ENCODE measurements at regions not wholly inside any gene's neighbourhood (a gene's known extent, or its start where the extent isn't known, plus 50 kb on each side); places are given as distances from the start of the nearest gene placed in this dataset.

GRCh38 chr6:14756340-14756739 lies 489.5 kb upstream of the JARID2 start:
- Histone ChIP-seq H3K4me3 (replicated peaks; ENCODE audit: insufficient read depth, low read length) (no peak overlapping the region), H3K27me3 (ENCODE audit: insufficient read depth, poor library complexity, severe bottlenecking) (no peaks in the 10 kb centered on the region), H3K27ac (replicated peaks) (no peak overlapping the region; the same call in 1 of the 2 replicates)
- DNase-seq (ENCODE audit: low read depth in 1 of 2, low spot score in 1 of 2) = no peak
- TF ChIP-seq REST (IDR thresholded peaks at IDR 0.05; ENCODE audit: insufficient replicate concordance, low read depth) (no peak), CTCF (IDR thresholded peaks at IDR 0.05; ENCODE audit: insufficient read depth, low read length) (no peak), SPI1 (IDR thresholded peaks at IDR 0.05; ENCODE audit: borderline replicate concordance, low read depth) (no peak), GABPA (IDR thresholded peaks at IDR 0.05; ENCODE audit: low read depth) (no peak), POLR2AphosphoS5 (IDR thresholded peaks at IDR 0.05; ENCODE audit: low read depth) (no peak)

GRCh38 chr6:14757014-14757413 lies 488.9 kb upstream of the JARID2 start:
- no peak for DNase-seq (ENCODE audit: low read depth in 1 of 2, low spot score in 1 of 2)
- Histone ChIP-seq H3K27ac (replicated peaks) (no peak overlapping the region), H3K27me3 (ENCODE audit: insufficient read depth, poor library complexity, severe bottlenecking) (no peaks in the 10 kb centered on the region), H3K4me3 (replicated peaks; ENCODE audit: insufficient read depth, low read length) (no peak overlapping the region)
- TF ChIP-seq SPI1 (IDR thresholded peaks at IDR 0.05; ENCODE audit: borderline replicate concordance, low read depth) = no peak
- TF ChIP-seq CTCF (IDR thresholded peaks at IDR 0.05; ENCODE audit: insufficient read depth, low read length) = no peak
- no peak for TF ChIP-seq POLR2AphosphoS5 (IDR thresholded peaks at IDR 0.05; ENCODE audit: low read depth)
- no peak for TF ChIP-seq REST (IDR thresholded peaks at IDR 0.05; ENCODE audit: insufficient replicate concordance, low read depth)
- no peak for TF ChIP-seq GABPA (IDR thresholded peaks at IDR 0.05; ENCODE audit: low read depth)

- DNase-seq (ENCODE audit: low read depth in 1 of 2, low spot score in 1 of 2) = no peak
- Histone ChIP-seq H3K27ac (replicated peaks) (no peak overlapping the region; the same call in 1 of the 2 replicates), H3K27me3 (ENCODE audit: insufficient read depth, poor library complexity, severe bottlenecking) (no peaks in the 10 kb centered on the region), H3K4me3 (replicated peaks; ENCODE audit: insufficient read depth, low read length) (no peak overlapping the region)
- TF ChIP-seq REST (IDR thresholded peaks at IDR 0.05; ENCODE audit: insufficient replicate concordance, low read depth) (no peak), POLR2AphosphoS5 (IDR thresholded peaks at IDR 0.05; ENCODE audit: low read depth) (no peak), GABPA (IDR thresholded peaks at IDR 0.05; ENCODE audit: low read depth) (no peak), CTCF (IDR thresholded peaks at IDR 0.05; ENCODE audit: insufficient read depth, low read length) (no peak), SPI1 (IDR thresholded peaks at IDR 0.05; ENCODE audit: borderline replicate concordance, low read depth) (no peak)
Observed at GRCh38 chr6:14757418-14757817, 488.5 kb upstream of the JARID2 start.

Data from HL-60 (cell line).